SK-N-SH treated with all-trans-retinoic acid at 6 μM for 48 hours (cell line): ENCODE measurements at regions not wholly inside any gene's neighbourhood (a gene's known extent, or its start where the extent isn't known, plus 50 kb on each side); places are given as distances from the start of the nearest gene placed in this dataset.
A peak's percentile ranks its signal among the peaks of the same experiment; 100 is the strongest.

ENCODE experiments used
- ATAC-seq: fragments of 200-7000 bp; cut with Tn5 transposase; 3 replicates; pipeline ENCODE4 v1.9.1; 2020; ENCODE audit warnings: mild to moderate bottlenecking, moderate library complexity
- ARNTL ChIP-seq: fragments of 450-650 bp; formaldehyde crosslinking; IDR thresholded peaks from 2 replicates; pipeline ENCODE4 v1.5.0; 2020; ENCODE audit warnings: low read depth, mild to moderate bottlenecking, moderate library complexity, borderline replicate concordance
- CREB5 ChIP-seq: fragments of 250-450 bp; sonication (Bioruptor Pico); IDR thresholded peaks from 2 replicates; pipeline ENCODE4 v1.5.1; 2020; ENCODE audit warnings: low read depth, mild to moderate bottlenecking, moderate library complexity
- CSDC2 ChIP-seq: fragments of 250-450 bp; sonication (Bioruptor Pico); IDR thresholded peaks from 2 replicates; pipeline ENCODE4 v1.5.0; 2020; ENCODE audit warnings: mild to moderate bottlenecking, moderate library complexity
- CSRNP3 ChIP-seq: fragments of 250-450 bp; sonication (Bioruptor Pico); IDR thresholded peaks from 2 replicates; pipeline ENCODE4 v1.5.1; 2021; ENCODE audit warnings: mild to moderate bottlenecking, moderate library complexity
- ESRRG ChIP-seq: fragments of 250-450 bp; sonication (Bioruptor Pico); IDR thresholded peaks from 2 replicates; pipeline ENCODE4 v1.6.1; 2021; ENCODE audit warnings: mild to moderate bottlenecking
- GLIS3 ChIP-seq: fragments of 250-450 bp; sonication (Bioruptor Pico); IDR thresholded peaks from 2 replicates; pipeline ENCODE4 v1.5.0; 2020; ENCODE audit warnings: mild to moderate bottlenecking, moderate library complexity
- ISL1 ChIP-seq: fragments of 250-450 bp; sonication (Bioruptor Pico); IDR thresholded peaks from 2 replicates; pipeline ENCODE4 v2.1.2; 2022; ENCODE audit warnings: mild to moderate bottlenecking, moderate library complexity
- OSR1 ChIP-seq: fragments of 250-450 bp; sonication (Bioruptor Pico); IDR thresholded peaks from 2 replicates; pipeline ENCODE4 v1.8.0; 2022; ENCODE audit warnings: moderate library complexity, mild to moderate bottlenecking, inconsistent platforms
- PATZ1 ChIP-seq: fragments of 250-450 bp; sonication (Bioruptor Pico); IDR thresholded peaks from 2 replicates; pipeline ENCODE4 v1.8.0; 2020; ENCODE audit warnings: mild to moderate bottlenecking, moderate library complexity, borderline replicate concordance
- POU6F1 ChIP-seq: fragments of 250-450 bp; sonication (Bioruptor Pico); IDR thresholded peaks from 2 replicates; pipeline ENCODE4 v1.8.0; 2021; ENCODE audit warnings: low read depth, mild to moderate bottlenecking, moderate library complexity, borderline replicate concordance
- PPARA ChIP-seq: fragments of 250-450 bp; sonication (Bioruptor Pico); IDR thresholded peaks from 2 replicates; pipeline ENCODE4 v1.5.0; 2020; ENCODE audit warnings: mild to moderate bottlenecking, borderline replicate concordance
- RARB ChIP-seq: fragments of 250-450 bp; sonication (Bioruptor Pico); IDR thresholded peaks from 2 replicates; pipeline ENCODE4 v1.8.0; 2021; ENCODE audit warnings: mild to moderate bottlenecking, moderate library complexity
- SNAI2 ChIP-seq: fragments of 250-450 bp; sonication (Bioruptor Pico); IDR thresholded peaks from 2 replicates; pipeline ENCODE4 v1.5.0; 2020; ENCODE audit warnings: mild to moderate bottlenecking, moderate library complexity
- TCF4 ChIP-seq: fragments of 250-450 bp; sonication (Bioruptor Pico); IDR thresholded peaks from 2 replicates; pipeline ENCODE4 v1.8.0; 2021; ENCODE audit warnings: mild to moderate bottlenecking, moderate library complexity, borderline replicate concordance
- TOX ChIP-seq: fragments of 250-450 bp; sonication (Bioruptor Pico); IDR thresholded peaks from 2 replicates; pipeline ENCODE4 v1.8.0; 2021; ENCODE audit warnings: mild to moderate bottlenecking, moderate library complexity, borderline replicate concordance
- ZFP3 ChIP-seq: fragments of 250-450 bp; sonication (Bioruptor Pico); IDR thresholded peaks from 2 replicates; pipeline ENCODE4 v1.5.0; 2020; ENCODE audit warnings: mild to moderate bottlenecking, moderate library complexity
- ZFP30 ChIP-seq: fragments of 450-650 bp; formaldehyde crosslinking; IDR thresholded peaks from 2 replicates; pipeline ENCODE4 v1.5.0; 2022; ENCODE audit warnings: mild to moderate bottlenecking, moderate library complexity
- ZNF565 ChIP-seq: fragments of 450-650 bp; formaldehyde crosslinking; conservative IDR thresholded peaks from 2 replicates; pipeline ENCODE4 v1.5.0; 2020; ENCODE audit warnings: low read depth, mild to moderate bottlenecking, moderate library complexity
- ZNF70 ChIP-seq: fragments of 450-650 bp; formaldehyde crosslinking; IDR thresholded peaks from 2 replicates; pipeline ENCODE4 v1.5.0; 2020; ENCODE audit warnings: mild to moderate bottlenecking, moderate library complexity
- ZNF8 ChIP-seq: fragments of 450-650 bp; formaldehyde crosslinking; IDR thresholded peaks from 2 replicates; pipeline ENCODE4 v1.5.0; 2020; ENCODE audit warnings: mild to moderate bottlenecking, moderate library complexity

- TF ChIP-seq PATZ1 (no peak), ZNF8 (no peak), SNAI2 (no peak), TOX (CRISPR knock-in tag) (no peak), CREB5 (CRISPR knock-in tag) (no peak)
- TF ChIP-seq, all 23 proteins: peak for 0
Measured at GRCh38 chr7:133186060-133186459, 66.8 kb upstream of the EXOC4 start (continued).

- TF ChIP-seq ZFP30 (CRISPR knock-in tag) (no peak), CSRNP3 (CRISPR knock-in tag) (no peak), SNAI2 (no peak), POU6F1 (CRISPR knock-in tag) (no peak), ZNF565 (no peak), GLIS3 (CRISPR knock-in tag) (no peak), TOX (CRISPR knock-in tag) (no peak), CSDC2 (CRISPR knock-in tag) (no peak), PATZ1 (no peak), OSR1 (CRISPR knock-in tag) (no peak)
- ATAC-seq: no peak
Measured at GRCh38 chr7:133190172-133190528, 62.7 kb upstream of the EXOC4 start.

GRCh38 chr7:133190650-133191049 is 62.2 kb upstream of the EXOC4 start:
- no peak for TF ChIP-seq TOX (CRISPR knock-in tag)
- TF ChIP-seq PPARA (CRISPR knock-in tag): no peak
- TF ChIP-seq ISL1 (CRISPR knock-in tag): no peak
- no peak for TF ChIP-seq ZNF8
- no peak for TF ChIP-seq OSR1 (CRISPR knock-in tag)
- TF ChIP-seq ESRRG: no peak
- TF ChIP-seq SNAI2: no peak
- TF ChIP-seq GLIS3 (CRISPR knock-in tag): no peak
- no peak for TF ChIP-seq ARNTL
- no peak for TF ChIP-seq ZFP3 (CRISPR knock-in tag)
- TF ChIP-seq ZNF70 (CRISPR knock-in tag): no peak
- ATAC-seq: no peak

- no peak for ATAC-seq
- TF ChIP-seq ZFP3 (CRISPR knock-in tag) (no peak), ZNF70 (CRISPR knock-in tag) (peak; percentile 73; the same call in 1 of the 2 replicates), CSRNP3 (CRISPR knock-in tag) (no peak), ZFP30 (CRISPR knock-in tag) (no peak), ESRRG (no peak), ZNF565 (no peak), PATZ1 (no peak), RARB (CRISPR knock-in tag) (no peak), TCF4 (CRISPR knock-in tag) (peak; percentile 59)
Measured at GRCh38 chr7:133191787-133192186, 61.1 kb upstream of the EXOC4 start.
